Skeletal muscle cell (primary cell): ENCODE measurements at regions not wholly inside any gene's neighbourhood (a gene's known extent, or its start where the extent isn't known, plus 50 kb on each side); places are given as distances from the start of the nearest gene placed in this dataset.

Experiments used
- DNase-seq: peaks from one replicate; pipeline ENCODE4 v3.0.0-alpha.2; 2010; ENCODE audit warnings: low read depth
- H3K4me3 ChIP-seq: 2 replicates; pipeline ENCODE4 v1.5.1; 2011; ENCODE audit warnings: low read depth, mild to moderate bottlenecking, control low read depth, low read length, moderate library complexity

DNA sequence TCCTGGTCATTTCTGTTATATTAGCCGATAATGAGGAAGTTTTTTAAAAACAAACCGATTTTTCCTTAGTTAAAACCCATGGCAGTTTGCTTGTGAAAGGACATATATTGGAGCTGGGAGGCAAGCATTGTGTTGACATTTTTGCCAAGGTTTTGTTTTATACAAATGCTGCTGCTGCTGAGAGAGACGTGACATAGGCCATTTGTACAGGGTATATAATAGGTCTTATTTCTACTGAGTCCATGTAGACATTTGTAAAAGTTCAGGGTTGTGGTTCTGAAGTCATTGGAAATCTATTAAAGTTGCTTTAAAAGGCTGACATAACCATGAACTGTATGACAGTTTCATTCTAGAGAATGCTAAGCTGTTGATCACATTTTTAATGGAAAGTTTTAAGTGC lies 424.0 kb upstream of the FANCL start:
- no peak for DNase-seq
- H3K4me3 ChIP-seq: no peak overlapping the region

DNA sequence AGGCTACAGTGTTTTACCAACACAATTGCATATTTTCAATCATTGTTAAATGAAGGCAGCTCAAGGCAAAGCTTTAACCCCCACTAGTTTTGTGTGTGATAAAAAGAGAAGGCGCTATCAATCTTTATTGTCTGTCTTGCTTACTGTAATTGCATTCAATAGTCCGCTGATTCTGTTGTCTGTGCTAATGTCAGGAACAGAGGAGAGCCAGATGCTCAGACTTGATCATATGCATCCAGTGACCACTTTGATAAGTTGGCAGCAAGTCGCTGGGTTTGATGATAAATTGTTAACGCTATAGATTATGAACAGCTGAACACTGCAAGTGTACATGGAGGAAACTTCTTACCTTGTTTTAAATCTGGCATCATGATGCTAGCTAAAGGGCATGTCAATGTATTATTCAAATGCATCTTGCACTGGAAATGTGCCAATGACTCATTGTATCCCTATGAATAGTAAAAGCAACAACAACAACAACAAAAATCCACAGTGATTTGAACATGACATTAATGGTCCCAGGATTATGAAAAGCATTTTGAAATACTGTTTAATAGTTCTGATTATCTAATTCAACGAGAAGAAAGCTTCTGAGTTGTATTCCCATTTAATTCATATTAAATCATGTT lies 423.5 kb upstream of the FANCL start:
- no peak overlapping the region for H3K4me3 ChIP-seq
- DNase-seq: no peak

GRCh38 chr2:58660046-58660445 lies 418.9 kb upstream of the FANCL start:
- H3K4me3 ChIP-seq: no peak overlapping the region
- no peak for DNase-seq

DNA sequence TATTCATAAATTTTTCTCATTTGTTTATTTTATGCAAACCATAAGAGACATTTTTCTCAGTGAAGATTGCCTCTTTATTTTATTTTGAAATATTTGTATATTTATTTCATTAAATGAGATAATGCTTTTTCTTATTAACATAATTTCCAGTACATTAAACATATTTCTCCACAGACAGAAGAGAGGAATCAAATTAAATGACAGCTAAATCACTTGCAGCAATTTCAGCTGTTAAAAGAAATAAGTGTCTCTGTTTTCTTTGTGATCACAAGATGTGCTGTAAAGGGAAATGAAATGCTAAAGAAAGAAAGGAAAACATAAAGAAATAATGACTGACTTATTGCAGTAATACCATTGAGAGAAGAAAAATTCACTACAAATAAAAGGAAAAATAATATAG lies 414.0 kb upstream of the FANCL start:
- no peak overlapping the region for H3K4me3 ChIP-seq
- DNase-seq: no peak

- H3K4me3 ChIP-seq: no peak overlapping the region
- no peak for DNase-seq
Measured at GRCh38 chr2:58651930-58652329, 410.8 kb upstream of the FANCL start.

- no peak for DNase-seq
- H3K4me3 ChIP-seq: no peak overlapping the region
Measured at GRCh38 chr2:58650781-58651180, 409.7 kb upstream of the FANCL start.

- no peak overlapping the region for H3K4me3 ChIP-seq
- no peak for DNase-seq
Measured at GRCh38 chr2:58649756-58650155, 408.6 kb upstream of the FANCL start.

GRCh38 chr2:58645017-58645416 lies 403.9 kb upstream of the FANCL start:
- no peak for DNase-seq
- no peak overlapping the region for H3K4me3 ChIP-seq

DNA sequence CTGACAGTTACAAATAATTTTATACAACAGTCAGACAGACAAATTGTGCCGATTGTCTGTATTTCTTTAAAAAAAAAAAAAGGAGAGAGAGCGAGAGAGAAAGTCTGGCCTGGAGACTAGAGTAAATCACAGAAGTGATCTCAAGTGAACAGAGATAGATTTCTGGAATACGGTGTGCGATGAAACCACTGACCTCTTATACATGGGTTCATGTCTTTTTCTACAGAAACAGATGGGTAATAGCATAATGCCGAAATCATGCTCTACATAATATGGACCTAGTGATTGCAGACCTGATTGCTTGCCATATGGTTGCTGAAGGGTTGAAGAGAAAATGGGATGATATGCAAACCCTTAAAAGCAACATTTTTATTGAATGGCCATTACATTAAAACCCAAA lies 403.3 kb upstream of the FANCL start:
- no peak for DNase-seq
- no peak overlapping the region for H3K4me3 ChIP-seq

DNA sequence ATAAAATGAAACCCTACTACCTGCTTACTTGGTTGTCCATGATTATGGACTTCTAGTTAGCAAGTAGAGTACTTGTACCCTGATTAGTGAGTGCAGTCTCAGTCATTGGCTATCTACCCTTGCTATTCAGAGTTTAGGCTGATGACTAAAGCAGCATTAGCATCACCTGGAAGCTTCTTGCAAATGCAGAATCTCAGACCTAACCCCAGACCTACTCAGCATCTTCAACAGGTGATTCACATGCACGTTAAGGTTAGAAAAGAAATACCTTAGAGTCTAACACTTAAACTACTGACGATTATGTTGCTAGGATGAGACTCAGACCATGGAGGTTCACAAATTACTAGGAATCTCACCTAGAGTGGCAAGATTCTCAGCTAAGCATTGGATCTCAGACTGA lies 399.9 kb upstream of the FANCL start:
- no peak for DNase-seq
- H3K4me3 ChIP-seq: no peak overlapping the region

DNA sequence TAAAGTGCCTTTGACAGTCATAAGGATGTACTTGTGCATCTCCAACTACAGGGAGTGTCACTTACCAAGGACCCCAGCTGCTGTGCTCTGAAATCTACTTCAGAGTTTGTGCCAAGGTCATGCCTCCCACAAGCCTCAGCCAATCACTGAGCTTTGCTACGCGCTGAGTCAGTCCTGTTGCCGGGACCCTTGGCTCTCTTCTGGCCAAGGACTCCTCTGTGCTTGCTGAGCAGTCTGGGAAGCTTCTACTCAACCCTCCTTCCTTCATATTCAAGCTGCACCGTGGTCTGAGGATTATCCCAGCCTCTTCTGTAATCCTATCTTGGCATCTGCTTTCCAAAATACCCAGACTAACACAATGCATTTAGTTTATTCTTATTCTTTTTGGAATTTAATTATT lies 398.9 kb upstream of the FANCL start:
- DNase-seq: no peak
- no peak overlapping the region for H3K4me3 ChIP-seq

- no peak overlapping the region for H3K4me3 ChIP-seq
- no peak for DNase-seq
Measured at GRCh38 chr2:58638256-58638805, 397.2 kb upstream of the FANCL start.

GRCh38 chr2:58636872-58637271 lies 395.7 kb upstream of the FANCL start:
- H3K4me3 ChIP-seq: no peak overlapping the region
- no peak for DNase-seq

- DNase-seq: no peak
- no peak overlapping the region for H3K4me3 ChIP-seq
Measured at GRCh38 chr2:58635801-58636375, 394.8 kb upstream of the FANCL start.

- DNase-seq: no peak
- H3K4me3 ChIP-seq: no peak overlapping the region
Measured at GRCh38 chr2:58634653-58635370, 393.7 kb upstream of the FANCL start.

- DNase-seq: no peak
- H3K4me3 ChIP-seq: no peak overlapping the region
Measured at GRCh38 chr2:58633613-58634365, 392.7 kb upstream of the FANCL start.

GRCh38 chr2:58631986-58632385 lies 390.9 kb upstream of the FANCL start:
- no peak for DNase-seq
- H3K4me3 ChIP-seq: no peak overlapping the region

GRCh38 chr2:58629545-58630119 lies 388.5 kb upstream of the FANCL start:
- no peak for DNase-seq
- H3K4me3 ChIP-seq: no peak overlapping the region

- no peak overlapping the region for H3K4me3 ChIP-seq
- no peak for DNase-seq
Measured at GRCh38 chr2:58620896-58621295, 379.8 kb upstream of the FANCL start.

DNA sequence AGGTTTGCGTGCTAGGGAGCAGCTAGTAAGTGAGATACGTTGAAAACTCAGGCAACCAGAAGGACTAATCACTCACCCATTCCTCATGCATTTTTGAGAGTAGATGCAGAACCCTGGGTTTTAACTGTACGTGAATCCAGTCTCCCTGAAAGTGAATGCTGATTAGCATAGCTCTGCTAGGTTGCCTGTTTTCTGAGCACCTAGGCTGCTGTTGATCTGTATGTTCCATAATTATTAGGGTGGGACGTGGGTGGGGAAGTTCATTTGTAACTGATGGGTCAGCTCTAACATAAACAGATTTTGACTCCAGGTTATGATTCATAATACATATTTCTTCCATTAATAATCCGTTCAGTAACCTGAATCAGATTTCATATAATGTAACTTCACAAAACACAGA lies 379.0 kb upstream of the FANCL start:
- DNase-seq: no peak
- H3K4me3 ChIP-seq: no peak overlapping the region
